Muscle layer of duodenum (tissue), 2 donors: ENCODE measurements at regions not wholly inside any gene's neighbourhood (a gene's known extent, or its start where the extent isn't known, plus 50 kb on each side); places are given as distances from the start of the nearest gene placed in this dataset.

ENCODE experiments used
- H3K27ac ChIP-seq: one replicate; pipeline ENCODE4 v1.7.0; 2013; ENCODE audit warnings: mild to moderate bottlenecking, low read length
- H3K27me3 ChIP-seq: one replicate; pipeline ENCODE4 v1.7.0; 2013; ENCODE audit warnings: low read depth, mild to moderate bottlenecking, control low read depth, low read length
- H3K36me3 ChIP-seq, 2 donors: one replicate each; pipeline ENCODE4 v1.7.0; 2013; ENCODE audit warnings: low read length in 2 of 2, control low read depth in 1 of 2, mild to moderate bottlenecking in 1 of 2; ENCODE audit not compliant: insufficient read depth in 2 of 2, control insufficient read depth in 1 of 2
- H3K4me1 ChIP-seq, 2 donors: one replicate each; pipeline ENCODE4 v1.7.0; 2013; ENCODE audit warnings: low read length in 2 of 2, mild to moderate bottlenecking in 2 of 2, control low read depth in 1 of 2, moderate library complexity in 1 of 2; ENCODE audit not compliant: insufficient read depth in 2 of 2, control insufficient read depth in 1 of 2
- H3K4me3 ChIP-seq, 2 donors: one replicate each; pipeline ENCODE4 v1.7.0; 2013; ENCODE audit warnings: low read length in 2 of 2, low read depth in 1 of 2, mild to moderate bottlenecking in 1 of 2
- H3K9me3 ChIP-seq, 2 donors: one replicate each; pipeline ENCODE4 v1.7.0; 2013; ENCODE audit warnings: low read length in 2 of 2, control low read depth in 1 of 2, mild to moderate bottlenecking in 1 of 2; ENCODE audit not compliant: control insufficient read depth in 1 of 2
- donor health status: healthy.

DNA sequence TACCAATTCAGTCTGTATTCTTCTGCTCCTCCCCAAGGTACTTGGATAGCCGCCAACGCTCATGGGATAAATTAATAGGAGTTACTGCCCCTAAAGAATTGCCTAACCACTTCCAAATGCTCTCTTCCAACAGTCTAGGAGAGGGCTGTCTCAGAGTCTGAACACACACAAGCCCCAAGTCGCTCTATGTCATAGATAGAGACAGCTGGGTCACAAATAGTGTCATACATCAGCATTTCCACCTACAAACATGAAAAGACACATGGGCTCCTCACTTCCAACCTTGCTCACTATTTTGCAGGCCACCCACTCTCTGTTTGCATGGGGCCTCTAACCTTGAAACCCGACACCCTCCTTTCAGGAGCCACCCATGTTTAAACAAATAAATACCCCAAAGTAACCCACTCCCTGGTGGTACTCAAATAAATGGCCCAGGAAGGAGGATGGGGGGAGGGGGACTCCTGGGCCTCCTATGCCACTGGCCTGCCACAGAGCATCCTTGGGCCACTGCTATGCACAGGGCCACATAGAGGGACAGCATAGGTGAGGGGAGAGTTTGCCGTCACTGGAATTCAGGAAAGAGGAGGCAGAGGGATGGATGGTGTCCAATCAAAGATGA is 265.9 kb downstream of the SOX9 start:
- Histone ChIP-seq H3K4me3 (no peak overlapping the region), H3K4me1 (peaks cover 0 to 7% of the 10 kb centered on the region in 2 donors), H3K9me3 (no peaks in the 10 kb centered on the region), H3K36me3 (no peaks in the 10 kb centered on the region), H3K27me3 (no peaks in the 10 kb centered on the region), H3K27ac (no peak overlapping the region)

GRCh38 chr17:72387487-72387886 is 266.7 kb downstream of the SOX9 start:
- Histone ChIP-seq H3K4me1 (peaks cover 0 to 7% of the 10 kb centered on the region in 2 donors), H3K9me3 (no peaks in the 10 kb centered on the region), H3K27ac (no peak overlapping the region), H3K27me3 (no peaks in the 10 kb centered on the region), H3K4me3 (no peak overlapping the region), H3K36me3 (no peaks in the 10 kb centered on the region)

- Histone ChIP-seq H3K36me3 (no peaks in the 10 kb centered on the region), H3K27me3 (no peaks in the 10 kb centered on the region), H3K27ac (no peak overlapping the region), H3K9me3 (no peaks in the 10 kb centered on the region), H3K4me1 (peaks cover 0 to 5% of the 10 kb centered on the region in 2 donors), H3K4me3 (no peak overlapping the region)
Measured at GRCh38 chr17:72387969-72388368, 267.1 kb downstream of the SOX9 start.

GRCh38 chr17:72388765-72389473 is 268.1 kb downstream of the SOX9 start:
- no peak overlapping the region for H3K4me3 ChIP-seq
- H3K27me3 ChIP-seq: no peaks in the 10 kb centered on the region
- H3K36me3 ChIP-seq: no peaks in the 10 kb centered on the region
- H3K9me3 ChIP-seq: no peaks in the 10 kb centered on the region
- H3K27ac ChIP-seq: no peak overlapping the region
- no peaks in the 10 kb centered on the region for H3K4me1 ChIP-seq

DNA sequence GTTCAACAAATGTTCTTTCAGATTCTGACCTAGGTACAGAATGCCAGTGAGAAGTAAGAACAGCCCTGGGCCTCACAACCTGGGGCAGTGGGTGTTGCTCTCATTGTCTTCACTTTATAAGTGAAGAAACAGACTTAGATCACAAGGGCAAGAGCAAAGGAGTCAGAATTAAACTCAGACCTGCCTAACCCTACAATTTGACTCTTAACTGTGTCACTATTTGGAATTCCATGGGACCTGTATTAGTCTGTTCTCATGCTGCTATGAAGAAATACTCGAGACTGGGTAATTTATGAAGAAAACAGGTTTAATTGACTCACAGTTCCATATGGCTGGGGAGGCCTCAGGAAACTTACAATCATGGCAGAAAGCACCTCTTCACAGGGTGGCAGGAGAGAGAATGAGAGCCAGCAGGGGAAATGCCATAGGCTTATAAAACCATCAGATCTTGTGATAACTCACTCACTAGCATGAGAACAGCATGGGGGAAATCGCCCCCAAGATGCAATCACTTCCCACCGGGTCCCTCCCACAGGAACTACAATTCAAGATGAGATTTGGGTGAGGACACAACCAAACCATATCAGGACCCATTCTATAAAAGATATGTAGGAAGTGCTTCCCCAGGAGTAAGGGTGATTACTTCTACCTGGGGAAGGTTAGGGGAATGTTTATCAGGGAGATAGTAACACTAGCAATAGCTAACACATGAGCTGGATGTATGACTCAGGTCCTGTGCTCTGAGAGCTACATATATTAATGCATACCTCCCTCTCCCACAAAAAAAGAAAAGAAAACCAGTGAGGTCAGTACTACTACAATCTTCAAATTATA is 270.1 kb downstream of the SOX9 start:
- H3K9me3 ChIP-seq: no peaks in the 10 kb centered on the region
- no peak overlapping the region for H3K4me3 ChIP-seq
- no peaks in the 10 kb centered on the region for H3K27me3 ChIP-seq
- no peaks in the 10 kb centered on the region for H3K4me1 ChIP-seq
- no peak overlapping the region for H3K27ac ChIP-seq
- H3K36me3 ChIP-seq: no peaks in the 10 kb centered on the region

DNA sequence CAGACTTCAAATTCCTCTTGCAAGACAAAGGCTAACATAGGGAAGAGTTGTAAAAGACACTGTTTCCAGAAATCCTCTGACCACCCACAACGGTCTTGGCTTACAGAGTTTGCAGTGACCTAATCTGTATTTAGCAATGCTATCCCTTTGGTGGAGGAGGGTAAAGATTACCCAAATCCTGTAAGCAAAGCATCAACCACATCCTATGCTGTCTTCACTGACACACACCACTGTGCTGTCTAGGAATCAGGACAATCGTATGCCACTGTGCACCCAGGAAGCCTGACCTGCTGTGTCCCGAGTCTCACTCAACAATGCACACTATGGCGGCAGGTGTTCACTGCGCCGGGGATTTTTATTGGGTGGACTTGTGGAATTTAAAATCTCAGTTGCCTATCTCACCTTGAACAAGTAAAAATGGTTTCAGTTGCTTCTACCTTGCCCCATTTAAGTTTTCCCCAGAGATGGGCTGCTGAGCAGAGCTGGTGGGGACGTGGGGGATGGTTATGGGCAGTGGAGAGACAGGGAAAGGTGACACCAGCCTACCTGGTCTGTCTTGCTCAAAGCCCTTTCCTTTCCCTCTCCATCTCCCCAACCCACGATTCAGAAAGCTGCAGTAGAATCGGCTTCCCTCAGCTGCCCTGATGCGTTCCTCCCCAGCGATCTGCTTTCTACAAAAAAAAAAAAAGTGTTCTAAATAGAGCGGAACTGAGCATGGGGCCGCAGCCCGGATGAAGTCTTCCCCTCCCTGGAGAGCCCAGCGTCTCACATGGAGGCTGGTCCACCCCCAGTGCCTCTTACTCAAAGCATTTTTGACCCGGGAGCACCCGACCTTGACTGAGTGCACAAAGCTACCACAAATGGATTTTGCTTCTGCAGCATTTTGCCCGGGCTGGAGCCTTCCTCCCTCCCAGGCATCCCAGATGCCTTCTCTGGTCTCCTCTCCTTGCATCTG is 271.5 kb downstream of the SOX9 start:
- Histone ChIP-seq H3K36me3 (no peaks in the 10 kb centered on the region), H3K4me3 (no peak overlapping the region), H3K27me3 (no peaks in the 10 kb centered on the region), H3K9me3 (no peaks in the 10 kb centered on the region), H3K27ac (no peak overlapping the region), H3K4me1 (no peaks in the 10 kb centered on the region)

DNA sequence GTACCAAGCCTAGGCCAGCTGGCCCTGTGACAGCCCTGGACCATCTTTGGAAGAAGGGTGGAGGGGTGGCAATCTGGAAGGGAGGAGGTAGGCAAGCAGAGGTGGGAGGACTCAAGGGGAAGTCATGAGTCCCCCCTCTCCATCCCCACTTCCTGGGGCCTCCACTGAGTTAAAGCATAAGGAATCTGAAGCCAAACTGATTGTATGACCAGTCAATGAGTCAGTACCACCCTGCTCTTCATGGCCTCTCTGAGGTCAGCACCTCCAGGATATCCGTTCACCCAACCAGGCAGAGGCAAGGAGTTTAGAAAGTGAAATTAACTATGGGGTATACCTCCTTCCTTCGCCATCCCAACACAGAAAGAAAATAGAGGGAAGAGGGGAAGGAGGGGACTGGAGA is 272.7 kb downstream of the SOX9 start:
- no peaks in the 10 kb centered on the region for H3K27me3 ChIP-seq
- H3K4me3 ChIP-seq: no peak overlapping the region

DNA sequence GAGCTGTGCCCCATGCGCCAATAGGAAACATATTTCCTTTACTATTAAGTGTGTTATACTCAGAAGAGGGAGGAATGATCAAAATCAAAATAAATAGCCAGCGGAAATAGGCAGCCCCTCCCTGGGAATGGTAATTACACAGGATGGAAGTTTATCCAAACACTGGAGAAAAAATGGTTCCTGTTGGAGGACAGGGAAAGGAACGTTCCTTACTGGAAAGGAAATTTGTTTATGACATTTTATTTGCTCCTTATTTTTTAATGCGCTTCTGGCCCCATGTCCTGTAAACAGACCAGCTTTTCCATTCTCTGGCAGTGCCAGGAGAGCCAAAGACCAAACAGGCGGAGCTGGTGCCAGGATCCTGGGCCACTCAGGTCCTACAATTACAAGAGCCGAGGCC is 273.7 kb downstream of the SOX9 start:
- no peaks in the 10 kb centered on the region for H3K9me3 ChIP-seq
- no peaks in the 10 kb centered on the region for H3K4me1 ChIP-seq
- no peak overlapping the region for H3K4me3 ChIP-seq
- H3K36me3 ChIP-seq: no peaks in the 10 kb centered on the region
- no peaks in the 10 kb centered on the region for H3K27me3 ChIP-seq
- no peak overlapping the region for H3K27ac ChIP-seq

More for the DNA sequence above, 272.7 kb downstream of the SOX9 start:
- Histone ChIP-seq H3K9me3 (no peaks in the 10 kb centered on the region), H3K27ac (no peak overlapping the region), H3K4me1 (no peaks in the 10 kb centered on the region), H3K36me3 (no peaks in the 10 kb centered on the region)

DNA sequence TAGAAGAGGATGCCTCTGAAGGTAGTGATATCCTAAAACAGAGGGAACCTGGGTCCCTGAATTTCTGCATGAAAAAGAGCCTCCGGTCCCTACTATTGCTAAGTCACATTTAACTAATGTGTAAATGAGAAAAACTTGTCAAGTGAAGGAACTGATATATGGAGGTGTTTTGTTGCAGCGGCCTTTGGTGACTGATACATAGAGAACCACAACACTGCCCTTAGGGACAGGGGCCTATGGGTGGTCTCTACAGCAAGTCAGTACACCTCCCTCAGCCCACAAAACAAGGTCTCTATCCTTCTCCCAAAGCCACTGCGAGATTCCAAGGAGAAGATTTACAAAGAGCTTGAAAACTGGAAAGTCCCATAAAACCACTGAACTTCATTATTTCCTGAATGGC is 275.3 kb downstream of the SOX9 start:
- H3K27me3 ChIP-seq: no peaks in the 10 kb centered on the region
- no peaks in the 10 kb centered on the region for H3K9me3 ChIP-seq
- H3K27ac ChIP-seq: no peak overlapping the region
- H3K4me1 ChIP-seq: no peaks in the 10 kb centered on the region
- H3K36me3 ChIP-seq: no peaks in the 10 kb centered on the region
- no peak overlapping the region for H3K4me3 ChIP-seq

DNA sequence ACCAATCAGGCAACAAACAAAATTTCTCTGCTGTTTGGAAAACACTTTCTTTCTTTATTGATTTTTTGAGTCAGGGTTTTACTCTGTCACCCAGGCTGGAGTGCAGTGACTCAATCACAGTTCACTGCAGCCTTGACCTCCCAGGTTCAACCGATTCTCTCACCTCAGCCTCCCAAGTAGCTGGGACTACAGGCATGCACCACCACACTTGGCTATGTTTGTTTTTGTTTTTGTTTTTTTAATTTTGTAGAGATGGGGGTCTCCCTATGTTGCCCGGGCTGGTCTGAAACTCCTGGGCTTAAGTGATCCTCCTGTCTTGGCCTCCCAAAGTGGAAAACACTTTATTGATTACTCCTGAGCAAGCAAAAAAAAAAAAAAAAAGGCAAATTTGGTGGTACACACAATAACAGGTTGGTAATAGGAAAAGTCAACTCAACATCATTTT is 276.4 kb downstream of the SOX9 start:
- H3K27me3 ChIP-seq: no peaks in the 10 kb centered on the region
- no peaks in the 10 kb centered on the region for H3K36me3 ChIP-seq
- no peak overlapping the region for H3K4me3 ChIP-seq
- no peak overlapping the region for H3K27ac ChIP-seq
- H3K4me1 ChIP-seq: no peaks in the 10 kb centered on the region
- no peaks in the 10 kb centered on the region for H3K9me3 ChIP-seq
